Erythroblast (primary cell): ENCODE measurements at regions not wholly inside any gene's neighbourhood (a gene's known extent, or its start where the extent isn't known, plus 50 kb on each side); places are given as distances from the start of the nearest gene placed in this dataset.

Experiments used
- GATA1 ChIP-seq: IDR thresholded peaks from 2 replicates; pipeline ENCODE4 v1.6.1; 2011; ENCODE audit warnings: low read depth, mild to moderate bottlenecking, control low read depth, low read length, moderate library complexity
- POLR2A ChIP-seq: IDR thresholded peaks from 2 replicates; pipeline ENCODE4 v1.6.1; 2011; ENCODE audit warnings: mild to moderate bottlenecking, low read length

DNA sequence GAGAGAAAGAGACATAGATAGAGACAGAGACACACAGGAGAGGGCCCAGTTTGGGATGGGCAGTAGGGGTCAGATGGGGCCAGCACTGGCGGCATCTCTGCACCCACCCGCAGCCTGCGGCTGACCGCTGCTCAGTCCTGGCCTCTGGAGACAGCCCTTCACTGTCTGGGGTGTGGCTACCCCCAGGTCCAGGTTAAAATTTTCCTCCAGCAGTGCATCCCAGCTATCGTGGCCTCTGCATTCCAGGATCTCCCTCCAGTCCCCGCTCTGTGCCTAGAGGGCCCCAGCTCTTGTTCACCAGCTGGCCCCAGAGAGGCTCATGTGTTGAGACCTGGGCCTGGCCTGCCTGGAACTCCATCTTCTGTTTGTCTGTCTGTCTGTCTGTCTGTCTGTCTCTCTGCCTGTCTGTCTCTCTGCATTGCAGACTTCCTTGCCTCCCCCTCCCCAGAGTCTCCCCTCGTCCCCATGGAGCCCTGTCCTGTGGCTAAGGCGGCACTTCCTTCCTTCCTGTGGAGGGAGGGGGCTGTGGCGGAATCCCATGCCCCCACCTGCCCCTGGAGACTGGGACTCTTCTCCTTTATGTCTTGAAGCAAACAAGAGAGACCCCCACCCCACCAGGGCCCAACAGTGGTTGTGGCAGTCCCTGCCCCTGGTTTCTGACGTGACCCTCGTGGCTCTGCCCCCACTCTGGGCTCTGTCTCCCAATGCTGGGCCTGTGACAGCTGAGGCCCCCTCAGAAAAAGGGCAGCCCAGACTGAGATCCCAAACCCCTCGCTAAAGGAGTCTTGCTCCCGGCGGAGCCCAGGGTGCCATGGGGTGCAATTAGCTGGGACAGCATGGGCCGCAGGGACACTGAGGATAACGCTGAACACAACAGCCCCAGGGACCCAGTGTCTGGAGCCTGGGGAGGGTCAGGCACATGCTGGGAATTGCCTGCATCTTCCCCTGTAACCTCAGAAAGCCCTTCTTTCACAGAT is 241.8 kb downstream of the NPHP4 start:
- TF ChIP-seq POLR2A (no peak), GATA1 (no peak)
